Spinal cord (tissue), 9 donors: ENCODE measurements at regions not wholly inside any gene's neighbourhood (a gene's known extent, or its start where the extent isn't known, plus 50 kb on each side); places are given as distances from the start of the nearest gene placed in this dataset.

Experiments
- DNase-seq, 6 donors: peaks; one replicate each; pipeline versions ENCODE4 v3.0.0 to v3.0.0-alpha.2; 2013 to 2015; ENCODE audit warnings: low spot score in 6 of 6, low read depth in 4 of 6
- H3K27ac ChIP-seq: one replicate; pipeline ENCODE4 v1.5.1; 2013; ENCODE audit warnings: low read depth, low read length, control low read depth
- H3K27me3 ChIP-seq: one replicate; pipeline ENCODE4 v1.6.1; 2013; ENCODE audit warnings: low read length; ENCODE audit not compliant: control insufficient read depth, insufficient read depth
- H3K36me3 ChIP-seq: one replicate; pipeline ENCODE4 v1.6.1; 2013; ENCODE audit warnings: low read length; ENCODE audit not compliant: control insufficient read depth, insufficient read depth
- H3K4me1 ChIP-seq: one replicate; pipeline ENCODE4 v1.6.1; 2013; ENCODE audit warnings: low read length; ENCODE audit not compliant: control insufficient read depth, insufficient read depth
- H3K4me3 ChIP-seq: one replicate; pipeline ENCODE4 v1.5.1; 2013; ENCODE audit warnings: low read depth, low read length, control low read depth
- H3K9me3 ChIP-seq: one replicate; pipeline ENCODE4 v1.6.1; 2013; ENCODE audit warnings: low read length; ENCODE audit not compliant: control insufficient read depth, insufficient read depth
- WGBS: methylation state at CpG from one replicate; pipeline ENCODE4 v1.1.5; 2013; ENCODE audit warnings: missing lambda C conversion rate; ENCODE audit not compliant: insufficient coverage; 5-methylcytosine and 5-hydroxymethylcytosine counted together
- donor health status: healthy.

DNA sequence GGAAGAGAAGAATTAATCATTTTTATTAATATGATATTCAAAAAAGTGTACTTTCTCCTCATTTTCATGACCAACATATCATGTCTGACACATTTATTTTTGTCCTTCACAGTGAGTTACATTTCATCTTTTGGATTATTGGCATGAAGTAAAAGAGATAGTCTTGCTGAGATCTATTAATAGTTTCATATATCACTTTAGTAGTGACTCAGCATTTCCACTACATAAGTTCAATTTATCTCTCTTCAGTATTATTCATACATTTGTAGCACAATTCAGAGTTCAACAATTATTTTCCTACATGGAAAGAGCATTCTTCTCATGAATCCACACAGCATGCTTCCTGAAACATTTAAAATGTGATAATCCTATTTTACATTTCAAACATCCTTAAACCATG, 1461.1 kb downstream of the TECRL start:
- H3K4me3 ChIP-seq, result no peak overlapping the region
- no peaks in the 10 kb centered on the region for H3K27me3 ChIP-seq
- DNase-seq, result peak in 1 of 6 donors; percentile 8
- no peak overlapping the region for H3K27ac ChIP-seq
- no peaks in the 10 kb centered on the region for H3K9me3 ChIP-seq
- H3K36me3 ChIP-seq, result no peaks in the 10 kb centered on the region
- no peaks in the 10 kb centered on the region for H3K4me1 ChIP-seq

DNA sequence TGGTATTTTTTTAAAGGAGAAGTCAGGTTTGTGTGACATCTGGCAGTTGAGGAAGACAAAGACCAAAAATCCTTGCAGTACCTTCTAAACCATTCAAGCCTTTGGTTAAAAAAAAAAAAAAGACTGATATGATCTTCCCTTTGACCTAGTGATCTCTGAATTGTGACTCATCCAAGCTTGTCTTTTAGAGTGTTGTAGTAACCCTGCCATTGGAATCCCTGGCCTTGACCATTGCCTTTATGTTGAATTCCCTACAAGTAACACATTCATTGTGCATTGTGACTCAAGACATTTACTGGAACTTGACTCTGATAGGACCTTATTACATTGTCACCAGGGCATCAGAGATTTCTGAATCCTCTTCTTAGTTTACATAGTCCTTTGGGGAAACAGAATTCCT, 1469.0 kb downstream of the TECRL start:
- DNase-seq, result no peak
- H3K27me3 ChIP-seq, result no peaks in the 10 kb centered on the region
- no peak overlapping the region for H3K4me3 ChIP-seq
- no peaks in the 10 kb centered on the region for H3K36me3 ChIP-seq
- no peaks in the 10 kb centered on the region for H3K9me3 ChIP-seq
- no peak overlapping the region for H3K27ac ChIP-seq
- H3K4me1 ChIP-seq, result no peaks in the 10 kb centered on the region

DNA sequence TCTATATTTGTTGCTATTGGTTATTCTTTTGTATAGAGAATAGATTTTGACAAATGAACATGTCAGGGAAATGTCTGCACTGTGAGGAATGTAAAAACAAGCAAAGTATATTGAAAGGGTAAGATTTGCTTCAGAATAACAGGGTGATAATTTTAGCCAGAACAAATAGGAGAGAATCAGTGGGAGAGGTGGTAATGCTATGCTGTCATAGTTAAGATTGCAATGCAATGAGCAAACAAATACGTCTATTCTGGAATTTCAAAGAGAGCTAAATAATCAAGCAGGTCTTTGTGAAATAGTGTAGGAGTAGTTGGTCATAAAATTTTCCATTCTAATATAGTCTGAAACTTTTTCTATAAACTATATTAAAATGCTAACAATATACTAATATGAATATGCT, 1478.4 kb downstream of the TECRL start:
- no peak overlapping the region for H3K27ac ChIP-seq
- DNase-seq, result no peak
- no peak overlapping the region for H3K4me3 ChIP-seq
- no CpG with 5 or more reads among the region's 1 CpG for WGBS
- no peaks in the 10 kb centered on the region for H3K4me1 ChIP-seq
- no peaks in the 10 kb centered on the region for H3K27me3 ChIP-seq
- H3K9me3 ChIP-seq, result no peaks in the 10 kb centered on the region
- H3K36me3 ChIP-seq, result no peaks in the 10 kb centered on the region

DNA sequence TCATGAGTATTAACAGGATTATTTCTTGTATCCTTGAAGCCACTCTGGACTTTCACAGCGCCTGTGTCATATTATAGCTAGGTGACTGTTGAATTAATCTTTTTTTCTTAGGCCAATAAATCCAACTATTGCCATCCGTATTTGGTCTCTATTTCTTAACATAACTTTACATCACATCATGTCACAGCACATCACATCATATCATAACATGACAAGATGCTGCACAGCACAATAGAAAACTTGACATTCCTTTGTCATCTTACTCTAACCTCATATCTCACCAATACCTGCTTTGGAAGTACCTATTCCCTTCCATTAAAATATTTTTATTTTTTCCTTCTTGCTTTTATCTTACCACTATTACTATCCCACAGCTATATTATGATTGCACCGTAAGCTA, 1480.8 kb downstream of the TECRL start:
- H3K4me3 ChIP-seq, result no peak overlapping the region
- no peaks in the 10 kb centered on the region for H3K36me3 ChIP-seq
- no peaks in the 10 kb centered on the region for H3K4me1 ChIP-seq
- H3K27me3 ChIP-seq, result no peaks in the 10 kb centered on the region
- WGBS, result 60% methylated on average over 1 of the region's 3 CpGs
- no peak for DNase-seq
- no peaks in the 10 kb centered on the region for H3K9me3 ChIP-seq
- no peak overlapping the region for H3K27ac ChIP-seq

DNA sequence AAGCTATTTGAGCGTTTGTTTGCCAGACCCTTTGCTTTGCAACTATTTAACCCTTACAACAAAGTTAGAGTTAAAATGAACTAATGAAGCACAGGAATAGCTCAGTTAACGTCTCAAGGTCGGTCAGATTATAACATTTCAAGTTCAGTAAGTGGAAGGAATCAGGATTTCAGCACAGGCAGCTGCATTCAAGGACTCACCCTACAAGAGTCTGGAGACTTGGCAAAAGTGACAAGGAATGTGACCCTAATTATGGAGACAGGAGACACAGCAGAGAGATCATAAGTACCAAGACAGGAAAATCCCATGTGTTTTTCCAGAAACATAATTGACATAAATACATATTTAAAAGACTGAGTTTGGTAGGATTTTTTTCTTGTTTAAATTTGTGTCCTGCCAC, 1481.7 kb downstream of the TECRL start:
- Histone ChIP-seq H3K27ac (no peak overlapping the region), H3K36me3 (no peaks in the 10 kb centered on the region), H3K4me3 (no peak overlapping the region), H3K9me3 (no peaks in the 10 kb centered on the region), H3K27me3 (no peaks in the 10 kb centered on the region), H3K4me1 (no peaks in the 10 kb centered on the region)
- no peak for DNase-seq
- WGBS, result no CpG with 5 or more reads among the region's 3 CpGs

DNA sequence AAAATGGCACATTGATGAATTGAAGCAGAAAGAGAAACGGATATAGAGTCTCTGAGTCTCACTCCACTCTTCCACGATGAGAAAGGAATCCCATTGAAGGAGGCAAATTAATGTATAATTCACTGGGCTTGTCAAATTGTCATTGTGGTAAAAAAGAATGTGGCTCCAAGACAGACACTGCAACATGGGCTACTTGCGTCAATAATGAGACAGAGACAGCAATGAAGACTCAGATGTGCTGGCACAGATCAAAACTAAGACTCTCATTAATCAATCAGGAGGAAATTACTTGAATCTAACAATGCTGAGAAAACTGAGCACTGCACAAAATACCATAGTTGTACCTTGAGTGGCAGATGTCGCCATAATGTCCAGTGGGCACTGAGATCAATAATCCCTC, 1485.5 kb downstream of the TECRL start:
- Histone ChIP-seq H3K27ac (no peak overlapping the region), H3K4me1 (no peaks in the 10 kb centered on the region), H3K36me3 (no peaks in the 10 kb centered on the region), H3K4me3 (no peak overlapping the region), H3K27me3 (no peaks in the 10 kb centered on the region), H3K9me3 (no peaks in the 10 kb centered on the region)
- DNase-seq, result no peak
- no CpG with 5 or more reads among the region's 4 CpGs for WGBS

DNA sequence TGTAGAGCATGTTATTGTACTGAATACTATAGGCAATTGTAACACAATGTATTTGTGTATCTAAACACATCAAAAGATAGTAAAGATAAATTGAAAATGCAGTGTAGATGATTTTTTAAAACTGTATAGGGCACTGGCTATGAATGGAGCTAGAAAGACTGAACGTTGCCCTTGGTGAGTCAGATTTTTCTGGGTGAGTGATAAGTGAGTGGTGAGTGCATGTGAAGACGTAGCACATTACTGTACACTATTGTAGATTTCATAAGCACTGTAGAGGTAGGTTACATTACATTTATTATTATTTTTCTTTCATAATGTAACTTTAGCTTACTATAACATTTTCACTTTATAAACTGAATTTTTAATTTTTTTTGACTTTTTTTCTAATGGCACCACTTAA, 1491.6 kb downstream of the TECRL start:
- Histone ChIP-seq H3K36me3 (no peaks in the 10 kb centered on the region), H3K4me1 (no peaks in the 10 kb centered on the region), H3K4me3 (no peak overlapping the region), H3K27me3 (no peaks in the 10 kb centered on the region), H3K27ac (no peak overlapping the region), H3K9me3 (no peaks in the 10 kb centered on the region)
- WGBS, result no CpG with 5 or more reads among the region's 2 CpGs
- no peak for DNase-seq

DNA sequence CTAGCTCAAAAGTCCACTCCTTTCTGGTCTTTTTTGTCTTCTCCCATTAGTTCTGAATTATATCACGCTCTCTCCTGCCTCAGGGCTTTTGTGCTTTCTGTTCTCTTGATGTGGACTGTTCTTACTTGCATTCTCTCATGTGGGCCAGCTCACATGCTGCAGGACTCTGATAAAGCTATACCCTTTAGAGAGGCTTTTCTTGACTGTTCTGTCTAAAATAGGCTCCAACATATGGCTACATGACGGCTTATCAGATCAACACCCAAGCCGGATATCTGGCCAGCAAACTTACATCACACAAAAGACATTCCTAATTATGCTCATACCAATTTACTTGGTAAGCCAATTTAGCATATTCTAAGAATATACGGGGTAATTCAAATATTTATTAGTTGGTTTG, 1494.5 kb downstream of the TECRL start:
- no CpG with 5 or more reads among the region's 4 CpGs for WGBS
- no peaks in the 10 kb centered on the region for H3K4me1 ChIP-seq
- no peaks in the 10 kb centered on the region for H3K27me3 ChIP-seq

DNA sequence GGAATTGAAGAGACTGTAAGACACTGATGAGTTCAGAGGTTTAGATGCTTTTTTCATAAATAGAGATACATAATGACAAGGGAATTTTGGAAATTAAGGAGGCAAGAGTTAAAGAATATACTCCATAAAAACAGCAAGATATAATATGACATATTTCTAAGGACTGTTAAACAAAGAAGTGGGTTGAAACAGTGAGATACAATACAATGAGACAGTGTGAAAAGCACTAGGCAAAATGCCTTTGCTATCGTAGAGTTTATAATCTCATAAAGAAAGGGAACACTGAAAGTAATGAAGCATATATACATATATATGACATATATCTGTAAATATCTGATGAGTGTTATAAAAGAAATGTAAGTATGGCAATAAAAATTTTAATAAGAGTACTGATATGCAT, 1496.2 kb downstream of the TECRL start:
- H3K4me1 ChIP-seq, result no peaks in the 10 kb centered on the region
- no peaks in the 10 kb centered on the region for H3K9me3 ChIP-seq
- no peak overlapping the region for H3K4me3 ChIP-seq
- no CpG with 5 or more reads among the region's 1 CpG for WGBS
- no peak overlapping the region for H3K27ac ChIP-seq
- no peak for DNase-seq
- no peaks in the 10 kb centered on the region for H3K36me3 ChIP-seq
- H3K27me3 ChIP-seq, result no peaks in the 10 kb centered on the region

More for the DNA sequence above, 1494.5 kb downstream of the TECRL start:
- H3K4me3 ChIP-seq, result no peak overlapping the region
- DNase-seq, result peak in 1 of 6 donors; percentile 1
- H3K9me3 ChIP-seq, result no peaks in the 10 kb centered on the region
- no peak overlapping the region for H3K27ac ChIP-seq
- H3K36me3 ChIP-seq, result no peaks in the 10 kb centered on the region

DNA sequence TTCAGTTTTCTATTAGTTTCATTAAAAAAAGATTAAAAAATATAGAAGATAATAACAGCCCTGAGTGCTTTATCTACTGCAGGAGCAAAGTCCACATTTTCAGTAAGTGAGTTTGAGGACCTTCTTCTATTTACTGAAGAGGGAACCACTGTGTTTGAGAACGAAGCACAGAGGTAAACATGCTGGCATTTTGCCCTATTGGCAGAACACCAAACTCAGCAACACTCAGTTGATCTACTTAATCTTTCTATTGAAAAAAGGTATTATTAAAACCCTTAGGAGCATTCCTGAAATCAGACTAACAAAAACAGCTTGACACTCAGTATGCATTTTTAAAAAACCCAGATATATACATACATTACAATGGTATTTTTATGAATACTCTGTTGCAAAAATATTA, 1496.7 kb downstream of the TECRL start:
- no peaks in the 10 kb centered on the region for H3K4me1 ChIP-seq
- no peaks in the 10 kb centered on the region for H3K9me3 ChIP-seq
- H3K27ac ChIP-seq, result no peak overlapping the region
- no peaks in the 10 kb centered on the region for H3K36me3 ChIP-seq
- peak in 2 of 6 donors; percentile 13 to 28 for DNase-seq
- no peaks in the 10 kb centered on the region for H3K27me3 ChIP-seq
- H3K4me3 ChIP-seq, result no peak overlapping the region
- no CpG with 5 or more reads among the region's 1 CpG for WGBS

DNA sequence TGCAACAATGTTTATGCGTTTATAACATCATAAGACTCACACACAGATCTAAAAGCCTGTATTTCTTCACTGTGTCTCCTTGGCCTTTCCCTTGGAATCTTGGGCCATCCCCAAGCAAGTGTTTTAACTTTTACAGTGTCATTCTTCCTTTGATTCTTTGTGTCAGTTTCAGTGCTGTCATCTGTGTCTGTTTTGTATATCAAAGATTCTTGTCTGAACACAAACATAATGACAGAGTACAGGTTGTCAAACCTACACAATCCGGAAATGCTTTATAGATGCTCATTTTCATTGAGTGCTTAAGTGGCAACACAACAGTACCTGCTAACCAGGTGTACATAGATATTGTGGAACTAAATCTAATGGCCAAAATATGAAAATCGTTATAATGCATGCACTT, 1500.0 kb downstream of the TECRL start:
- Histone ChIP-seq H3K4me1 (no peaks in the 10 kb centered on the region), H3K27me3 (no peaks in the 10 kb centered on the region), H3K27ac (no peak overlapping the region), H3K4me3 (no peak overlapping the region), H3K36me3 (no peaks in the 10 kb centered on the region), H3K9me3 (no peaks in the 10 kb centered on the region)
- 89% methylated on average over 1 of the region's 3 CpGs for WGBS
- no peak for DNase-seq
